HG03159 (cell line): ENCODE measurements at regions not wholly inside any gene's neighbourhood (a gene's known extent, or its start where the extent isn't known, plus 50 kb on each side); places are given as distances from the start of the nearest gene placed in this dataset.

Source experiments
- ATAC-seq: cut with Tn5 transposase; IDR thresholded peaks from one replicate; pipeline ENCODE4 v1.9.1; 2021; ENCODE audit warnings: mild to moderate bottlenecking, moderate library complexity; ENCODE audit not compliant: unreplicated experiment

DNA sequence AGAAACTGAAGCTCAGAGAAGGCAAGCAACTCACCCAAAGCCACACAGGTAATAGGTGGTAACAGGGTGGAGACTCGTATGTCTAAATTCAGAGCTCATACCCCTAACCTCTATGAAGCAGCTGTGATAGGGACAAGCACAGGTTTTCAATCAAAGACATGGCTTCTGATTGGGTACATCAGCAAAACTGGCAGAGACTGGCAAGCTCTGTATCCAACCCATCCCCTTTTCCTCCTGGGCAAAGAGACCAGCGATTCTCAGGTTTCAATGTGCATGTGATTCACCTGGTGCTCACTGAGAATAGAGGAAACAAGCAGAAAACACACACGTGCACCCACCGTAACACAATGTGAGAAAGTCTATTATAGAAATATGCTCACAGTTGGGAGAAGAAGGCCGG lies 153.0 kb downstream of the SMIM20 start:
- no peak for ATAC-seq

DNA sequence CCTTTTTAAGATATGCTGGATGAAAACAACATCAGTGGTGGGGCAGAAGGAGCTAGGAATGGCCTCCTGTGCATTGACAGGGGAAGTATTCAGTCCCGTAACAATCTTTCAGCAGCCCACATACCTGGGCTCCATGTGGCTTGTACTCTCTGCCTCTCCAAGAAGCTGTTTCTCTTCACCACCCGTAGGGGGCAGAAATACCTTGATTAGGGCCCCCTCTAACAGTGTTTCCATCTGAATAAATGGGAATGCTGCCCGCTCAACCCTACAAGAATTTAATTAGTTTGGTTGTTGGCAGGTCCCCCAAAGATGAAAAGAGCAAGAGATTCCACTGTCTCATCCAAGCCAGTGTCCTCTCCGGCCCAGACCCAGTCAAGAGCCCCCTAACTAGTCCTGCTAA lies 155.2 kb downstream of the SMIM20 start:
- no peak for ATAC-seq

DNA sequence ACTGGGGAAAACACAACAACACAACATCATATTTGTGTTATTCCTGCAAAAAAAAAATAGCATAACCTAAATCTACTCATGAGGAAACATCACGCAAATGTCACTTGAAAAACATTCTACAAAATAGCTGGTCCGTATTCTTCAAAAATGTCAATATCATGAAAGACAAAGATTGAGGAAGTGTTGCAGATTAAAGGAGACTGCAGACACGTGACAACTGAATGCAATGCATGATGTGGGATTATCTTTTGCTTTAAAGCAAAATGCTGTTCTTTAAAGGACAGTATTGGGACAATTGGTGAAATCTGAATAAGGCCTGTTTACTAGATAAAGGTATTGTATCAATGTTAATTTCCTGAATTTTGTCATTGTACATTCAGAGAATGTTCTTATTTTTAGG lies 157.7 kb downstream of the SMIM20 start:
- ATAC-seq: no peak

DNA sequence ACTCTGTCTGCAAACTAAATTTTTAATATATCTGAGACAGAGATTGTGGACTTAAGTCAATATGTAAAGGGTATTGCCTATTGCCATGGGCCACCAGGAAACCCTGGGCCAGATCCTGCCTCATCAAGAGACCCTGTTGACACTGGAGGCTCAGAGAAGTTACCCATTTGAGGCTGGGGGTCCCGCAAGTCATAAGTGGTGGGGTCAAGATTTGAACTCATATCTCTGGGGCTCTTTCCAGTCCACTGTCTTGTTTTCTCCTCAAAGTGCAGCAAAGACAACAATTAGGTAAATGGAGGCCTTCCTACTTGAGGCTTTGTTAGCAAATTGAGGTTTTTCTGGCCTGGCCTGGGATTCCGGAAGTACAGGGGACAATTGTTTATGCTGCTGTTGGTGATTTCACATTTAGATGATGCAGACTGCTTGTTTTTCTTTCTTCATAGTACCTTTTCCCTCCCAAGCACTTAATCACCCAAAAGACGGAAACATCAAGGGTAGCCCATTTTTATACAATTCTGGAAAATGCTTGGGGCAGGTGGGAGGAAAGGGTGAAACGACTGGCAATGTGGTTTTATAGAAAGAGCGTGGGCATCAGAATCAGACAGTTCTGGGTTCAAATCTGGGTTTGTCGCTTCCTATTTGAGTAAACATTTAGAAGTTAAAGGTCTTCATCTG lies 160.0 kb downstream of the SMIM20 start:
- ATAC-seq: no peak

DNA sequence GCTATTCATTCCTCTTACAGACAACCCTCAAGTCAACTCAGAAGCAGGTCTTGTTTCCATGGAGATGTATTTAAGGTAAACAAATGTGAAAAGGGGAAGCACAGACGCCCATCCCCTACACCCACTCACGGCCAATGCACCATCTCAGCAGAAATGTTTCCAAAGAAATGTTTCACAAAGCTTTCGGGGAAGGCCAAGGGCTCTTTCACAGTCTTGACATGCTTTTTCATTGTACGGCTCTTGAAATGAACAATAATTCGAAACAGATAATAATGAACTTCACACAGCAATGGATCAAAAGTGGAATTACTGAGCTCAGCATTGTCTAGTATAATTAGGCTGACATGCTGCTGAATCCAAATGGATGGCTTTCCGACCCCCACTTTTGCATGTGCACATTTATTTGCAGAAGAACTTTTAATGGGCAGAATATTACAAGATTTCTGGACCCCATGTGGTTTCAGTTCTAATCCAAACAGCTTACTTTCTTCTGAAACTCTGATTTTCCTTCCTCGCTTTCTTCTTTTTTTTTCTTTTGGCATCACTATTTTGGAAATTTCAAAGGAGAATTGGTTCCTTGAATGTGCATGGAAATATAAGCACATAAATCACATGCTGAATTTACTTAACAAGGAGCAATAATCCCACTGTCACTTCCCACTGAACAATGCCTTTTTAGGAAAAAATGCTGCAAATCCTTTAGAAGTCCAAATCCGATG lies 160.9 kb downstream of the SMIM20 start:
- ATAC-seq: peak; percentile 79

DNA sequence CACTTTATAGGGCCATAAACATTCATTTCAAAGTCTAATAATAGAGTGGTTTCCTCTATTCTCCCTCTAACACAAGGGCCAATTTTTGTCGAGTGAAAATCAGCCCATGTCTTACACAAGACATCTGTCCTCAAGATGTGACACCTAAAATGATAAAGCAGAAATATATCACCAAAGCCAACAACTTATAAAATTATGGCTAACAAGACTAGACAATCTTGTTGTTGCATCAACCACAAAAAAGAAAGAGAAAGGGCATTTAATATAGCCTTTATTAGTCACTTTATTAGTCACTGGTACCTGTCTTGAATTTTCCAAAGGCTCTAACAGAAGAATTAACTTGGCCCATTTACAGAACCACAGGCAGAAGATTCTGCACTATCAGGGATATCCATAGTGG lies 161.6 kb downstream of the SMIM20 start:
- peak; percentile 23 for ATAC-seq

DNA sequence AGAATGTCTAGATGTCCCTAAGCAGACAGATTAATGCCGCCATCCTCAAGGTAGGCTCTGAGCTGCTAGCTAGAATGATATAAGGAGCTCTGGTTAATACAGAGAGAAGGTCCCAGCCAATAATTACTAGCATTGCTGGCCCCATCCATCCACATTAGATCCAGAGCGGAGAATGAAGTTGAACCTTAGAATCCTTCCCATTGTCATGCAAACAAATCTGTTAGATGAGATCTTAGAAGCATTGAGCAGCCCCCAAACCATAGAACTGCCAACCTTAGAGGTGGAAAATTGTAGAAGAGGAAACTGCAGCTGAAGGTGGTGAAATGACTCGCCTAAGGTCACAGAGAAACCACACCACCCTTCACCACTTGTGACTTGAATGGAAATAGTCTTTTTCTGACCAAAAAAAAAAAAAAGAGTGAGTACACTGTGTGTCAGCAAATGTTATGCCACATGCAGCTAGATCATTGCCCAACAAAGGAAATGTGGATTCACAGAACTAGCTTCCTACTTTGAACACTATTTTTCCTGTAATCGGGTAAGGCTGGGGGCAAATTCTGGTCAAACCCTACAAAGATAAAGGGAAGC lies 162.1 kb downstream of the SMIM20 start:
- peak; percentile 71 for ATAC-seq

DNA sequence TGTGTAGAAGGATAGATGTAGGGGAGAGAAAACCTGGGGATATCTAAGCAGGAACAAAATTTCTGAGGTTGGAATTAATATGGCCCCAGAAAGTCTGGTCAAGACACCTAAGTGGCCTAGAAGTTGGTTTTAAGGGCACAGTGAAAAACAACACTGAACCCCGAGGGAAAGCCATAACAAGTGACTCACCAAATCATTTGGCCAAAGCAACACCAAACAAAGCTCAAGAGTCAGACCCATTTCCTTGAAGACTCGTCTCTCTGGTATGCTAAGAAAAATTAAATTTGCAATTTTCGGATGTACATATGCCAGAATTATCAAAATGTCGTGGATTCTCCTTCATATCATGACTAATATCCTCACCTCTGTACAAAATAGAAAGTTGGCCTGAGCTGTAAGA lies 162.9 kb downstream of the SMIM20 start:
- ATAC-seq: no peak

DNA sequence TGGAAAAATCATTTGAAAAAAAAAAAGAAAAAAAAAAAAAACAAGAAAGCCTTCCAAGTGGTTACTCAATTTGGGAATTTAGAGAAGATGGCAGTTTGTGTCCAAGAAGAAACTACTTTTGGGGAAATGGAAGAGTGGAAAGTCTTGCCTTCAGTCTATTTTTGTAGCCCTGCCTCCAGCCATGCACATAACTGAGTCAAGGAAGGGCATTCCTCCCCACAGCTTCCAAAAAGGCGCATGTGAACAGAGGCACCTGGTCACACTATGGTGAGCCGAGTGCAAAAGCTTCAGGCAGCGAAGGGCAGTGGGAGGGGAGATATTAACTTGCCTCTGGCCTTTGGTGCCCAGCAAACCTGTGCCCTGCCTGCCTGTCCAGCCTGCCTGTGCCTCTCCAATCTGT lies 163.7 kb downstream of the SMIM20 start:
- ATAC-seq: no peak

DNA sequence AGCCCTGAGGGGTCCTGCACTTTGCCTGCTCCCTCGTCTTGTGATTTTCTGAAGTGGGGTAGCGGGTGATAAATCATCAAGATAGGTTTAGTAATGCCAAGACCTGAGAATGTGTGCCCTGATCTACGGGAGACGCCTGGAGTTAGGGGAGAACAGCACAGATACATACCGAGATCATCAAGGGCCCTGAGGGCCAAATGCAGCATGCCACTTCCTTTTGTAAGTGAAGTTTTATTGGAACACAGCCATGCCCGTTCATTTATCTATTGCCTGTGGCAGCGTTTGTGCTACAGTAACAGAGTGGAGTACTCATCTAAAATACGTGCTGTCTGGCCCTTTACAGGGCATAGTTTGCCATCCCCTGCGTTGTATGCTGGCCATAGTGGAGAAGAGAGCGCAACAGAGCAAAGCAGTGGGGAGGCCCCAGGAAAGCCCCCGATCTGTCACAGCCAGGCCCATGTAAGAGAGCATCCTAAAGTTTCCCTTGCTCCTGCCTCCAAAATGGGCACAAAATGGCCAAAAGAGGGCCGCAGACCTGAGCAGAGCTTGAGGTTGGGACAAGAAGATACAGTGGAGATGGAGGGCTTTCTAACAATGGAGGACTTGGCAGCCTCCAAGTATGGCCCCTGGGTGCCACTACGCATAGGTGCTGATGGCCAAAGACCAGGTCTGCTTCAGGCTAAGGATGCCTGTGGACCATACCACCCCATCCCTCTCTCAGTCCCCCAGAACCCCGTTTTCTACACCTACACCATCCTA lies 167.0 kb downstream of the SMIM20 start:
- no peak for ATAC-seq

DNA sequence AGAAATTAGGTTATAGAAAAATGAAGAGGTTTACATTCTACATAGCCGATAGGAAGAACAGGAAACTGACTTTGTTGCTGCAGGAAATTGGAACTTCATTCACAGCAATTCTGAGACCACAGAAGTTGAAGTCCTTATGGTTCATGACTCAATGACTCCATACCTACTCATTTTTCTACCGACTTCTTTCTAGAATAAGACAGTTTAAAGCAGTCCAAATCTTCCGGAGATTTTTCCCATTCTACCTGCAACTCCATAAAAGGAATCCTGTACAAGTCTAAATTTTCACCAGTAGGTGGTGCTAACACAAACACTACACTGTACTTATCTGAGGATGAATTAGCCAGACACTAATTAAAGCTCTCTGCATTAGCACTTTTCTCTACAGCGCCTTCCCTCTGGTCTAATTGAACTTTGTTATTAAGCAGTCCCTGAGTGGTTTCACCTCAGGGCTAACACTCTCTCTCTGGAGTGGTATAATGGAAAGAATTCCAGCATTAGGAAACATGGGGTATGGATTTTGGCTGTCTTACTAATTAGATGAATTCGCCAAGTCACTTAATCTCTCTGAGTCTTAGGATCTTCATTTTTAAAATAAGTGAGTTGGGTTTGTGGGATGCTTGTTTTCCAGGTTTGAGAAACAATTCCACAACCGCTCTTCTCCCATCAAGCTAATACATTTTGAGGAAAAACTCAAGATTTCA lies 167.9 kb downstream of the SMIM20 start:
- ATAC-seq: no peak

DNA sequence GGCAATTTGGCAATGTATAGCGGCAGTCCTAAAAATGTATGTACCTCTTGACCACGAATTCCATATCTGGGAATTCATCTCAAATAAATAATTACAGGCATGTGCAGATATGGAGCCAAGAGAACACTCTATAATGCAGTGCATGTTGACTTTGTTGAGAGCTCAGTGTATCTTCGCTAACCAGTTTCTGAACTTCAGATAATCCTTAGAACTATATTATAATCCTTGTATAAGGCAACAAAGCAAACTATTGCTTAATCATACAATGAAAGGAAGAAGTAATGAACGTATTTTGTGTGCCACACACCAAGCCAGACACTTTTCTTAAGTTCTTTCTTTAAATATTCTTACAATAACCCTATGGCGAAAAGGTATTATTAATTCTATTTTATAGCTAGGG lies 168.5 kb downstream of the SMIM20 start:
- no peak for ATAC-seq

DNA sequence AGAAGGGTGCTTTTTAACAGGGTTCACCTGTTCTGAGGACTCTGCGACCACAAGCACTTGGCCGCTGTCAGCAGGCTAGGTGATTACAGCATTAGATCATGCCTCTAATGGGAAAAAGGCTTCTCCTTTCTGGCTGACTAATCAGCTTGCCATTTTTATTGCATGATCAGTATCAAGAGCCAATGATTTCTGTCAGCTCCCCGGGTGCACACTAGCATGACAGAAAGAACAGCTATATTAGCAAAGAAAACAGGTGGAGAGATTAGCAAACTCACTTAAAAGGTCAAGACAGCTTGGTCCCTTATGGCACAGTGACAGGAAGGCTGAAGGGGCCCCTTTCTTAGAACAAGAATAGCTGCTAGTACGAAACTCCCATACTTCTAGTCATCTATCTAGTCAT lies 170.0 kb downstream of the SMIM20 start:
- ATAC-seq: peak; percentile 45

DNA sequence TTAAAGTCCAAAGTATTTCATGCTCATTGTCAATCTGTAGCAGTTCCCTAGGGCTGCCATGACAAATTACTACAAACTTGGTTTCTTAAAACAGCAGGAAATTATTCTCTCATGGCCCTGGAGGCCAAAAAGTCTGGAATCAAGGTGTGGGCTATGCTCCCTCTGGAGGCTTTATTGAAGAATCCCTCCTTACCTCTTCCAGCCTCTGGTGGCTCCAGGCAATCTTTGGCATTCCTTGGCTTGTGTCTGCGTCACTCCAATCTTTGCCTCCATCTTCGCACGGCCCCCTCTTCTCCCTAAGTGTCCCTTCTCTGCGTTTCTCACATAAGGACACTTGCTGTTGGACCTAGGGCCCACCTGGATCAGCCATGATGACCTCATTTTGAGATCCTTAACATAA lies 170.4 kb downstream of the SMIM20 start:
- ATAC-seq: no peak

DNA sequence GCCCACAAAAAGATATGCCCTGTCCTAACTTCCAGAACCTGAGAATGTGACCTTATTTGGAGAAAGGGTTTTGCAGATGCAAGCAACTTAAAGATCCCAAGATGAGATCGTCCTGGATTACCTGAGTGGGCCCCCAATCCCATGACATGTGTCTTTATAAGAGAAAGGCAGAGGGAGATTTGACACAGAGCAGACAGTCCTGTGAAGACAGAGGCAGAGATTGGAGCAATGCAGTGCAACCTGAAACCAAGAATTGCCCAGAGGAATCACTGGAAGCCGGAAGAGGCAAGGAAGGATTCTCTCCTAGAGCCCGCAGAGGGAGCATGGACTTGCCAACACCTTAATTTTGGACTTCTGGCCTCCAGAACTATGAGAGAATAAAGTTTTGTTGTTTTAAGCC lies 171.5 kb downstream of the SMIM20 start:
- no peak for ATAC-seq

DNA sequence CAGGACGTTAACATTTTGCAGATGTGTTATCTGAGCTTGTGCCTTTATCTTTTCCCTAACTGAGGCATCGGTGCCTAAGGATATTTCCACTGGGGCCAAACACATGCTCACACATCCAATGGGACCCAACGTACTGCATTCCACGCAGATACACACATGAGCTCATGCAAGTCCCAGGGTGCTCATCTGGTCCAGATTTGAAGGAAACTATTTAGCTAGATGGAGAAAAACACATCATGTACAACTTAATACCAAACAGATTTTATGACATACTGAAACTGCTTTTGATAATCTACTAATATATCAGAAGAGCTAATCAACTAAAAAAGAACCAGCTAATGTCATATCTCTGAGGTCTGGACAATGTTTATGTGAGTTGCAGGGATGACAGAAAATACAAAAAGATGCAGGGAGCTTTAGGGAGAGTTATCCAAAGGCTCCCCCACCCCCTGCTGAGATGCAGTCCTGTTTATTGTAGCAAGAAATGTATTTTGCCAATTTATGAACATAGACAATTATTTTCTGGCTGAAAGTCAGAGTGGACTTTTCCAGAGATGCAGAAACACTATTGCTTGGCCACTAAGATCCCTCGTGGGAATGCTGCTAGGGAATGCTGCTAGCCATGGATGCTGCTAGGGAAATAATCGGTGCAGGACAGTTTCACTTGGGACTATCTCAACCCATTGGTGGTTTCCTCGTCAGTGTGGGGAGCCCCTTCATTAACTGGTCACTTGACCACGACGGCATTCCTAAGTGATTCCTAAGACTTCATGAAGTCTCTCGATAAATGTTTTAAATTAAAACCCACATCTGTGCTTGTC lies 172.8 kb downstream of the SMIM20 start:
- no peak for ATAC-seq

DNA sequence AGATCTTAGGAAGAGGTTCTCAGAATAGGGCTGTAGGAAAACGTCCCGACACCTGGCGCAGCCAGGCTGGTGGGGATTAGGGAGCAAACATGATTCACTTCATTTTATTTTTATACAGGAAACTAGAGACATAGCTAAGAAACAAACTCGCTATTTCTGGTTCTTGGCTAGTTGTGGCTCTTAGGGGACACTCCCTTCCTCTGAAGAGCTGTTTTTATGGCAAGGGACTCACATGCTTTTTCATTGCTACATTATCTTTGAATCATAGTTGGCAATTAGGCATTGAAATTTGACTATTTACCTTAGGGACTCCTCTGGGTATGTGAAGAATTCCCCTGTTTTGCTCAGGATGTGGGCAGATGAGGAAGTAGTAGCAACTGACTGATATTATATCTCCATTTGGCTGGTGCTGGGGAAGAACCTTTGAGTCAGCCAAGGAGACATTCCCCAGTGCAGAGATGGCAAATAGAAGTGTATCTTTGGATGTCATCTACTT lies 174.5 kb downstream of the SMIM20 start:
- ATAC-seq: peak; percentile 69

DNA sequence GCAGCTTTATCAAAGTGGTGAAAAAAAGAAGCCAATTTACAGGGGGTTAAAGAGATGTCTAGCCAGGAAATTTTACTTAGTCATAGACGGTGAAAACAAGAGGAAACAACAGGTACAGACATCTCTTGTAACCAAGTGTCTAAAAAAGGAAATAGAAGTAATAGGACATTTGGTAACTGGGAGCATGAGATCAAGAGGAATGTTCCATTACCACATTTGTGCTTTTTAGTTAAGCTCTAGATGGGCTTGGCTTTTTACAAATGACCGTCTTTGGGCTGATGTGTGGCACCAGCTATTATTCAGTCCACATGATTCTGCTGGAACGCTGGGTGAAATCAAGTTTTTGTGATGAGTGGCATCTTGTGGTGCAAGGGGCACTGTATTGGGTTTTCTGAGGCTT lies 179.5 kb downstream of the SMIM20 start:
- no peak for ATAC-seq

DNA sequence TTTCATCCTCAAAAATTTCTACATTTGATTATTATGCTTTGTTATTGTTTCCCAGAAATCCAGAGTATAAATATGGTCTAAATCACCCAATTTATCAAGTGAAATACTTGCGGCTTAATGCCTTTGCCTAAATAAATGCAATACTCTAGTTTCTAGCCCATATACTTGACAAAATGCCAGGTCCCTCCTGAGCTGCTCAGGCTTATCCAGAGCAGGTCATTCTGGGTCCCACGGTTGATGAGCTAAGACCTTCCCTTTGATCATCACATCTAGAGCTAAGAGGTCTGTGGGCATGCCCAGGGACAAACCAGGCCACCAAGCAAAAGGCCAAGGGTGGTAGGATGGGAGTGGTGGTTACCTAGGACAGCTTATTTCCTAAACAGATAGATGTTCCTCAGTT lies 180.1 kb downstream of the SMIM20 start:
- ATAC-seq: no peak

DNA sequence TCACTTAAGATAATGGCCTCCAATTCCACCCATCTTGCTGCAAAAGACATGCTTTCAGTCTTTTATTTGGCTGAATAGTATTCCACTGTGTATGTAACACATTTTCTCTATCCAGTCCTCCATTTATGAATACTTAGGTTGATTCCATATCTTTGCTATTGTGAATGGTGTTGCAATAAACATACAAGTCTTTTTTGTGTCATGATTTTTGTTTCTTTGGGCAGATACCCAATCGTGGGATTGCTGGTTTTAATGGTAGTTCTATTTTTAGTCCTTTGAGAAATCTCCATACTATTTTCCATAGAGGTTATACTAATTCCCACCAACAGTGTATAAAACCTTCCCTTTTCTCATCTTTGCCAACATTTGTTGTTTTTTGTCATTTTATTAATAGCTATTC lies 180.9 kb downstream of the SMIM20 start:
- no peak for ATAC-seq
